HT1080 (cell line): ENCODE measurements at regions not wholly inside any gene's neighbourhood (a gene's known extent, or its start where the extent isn't known, plus 50 kb on each side); places are given as distances from the start of the nearest gene placed in this dataset.

ENCODE experiments used
- DNase-seq: peaks from one replicate; pipeline ENCODE4 v3.0.0-alpha.2; 2015; ENCODE audit warnings: low read depth

DNA sequence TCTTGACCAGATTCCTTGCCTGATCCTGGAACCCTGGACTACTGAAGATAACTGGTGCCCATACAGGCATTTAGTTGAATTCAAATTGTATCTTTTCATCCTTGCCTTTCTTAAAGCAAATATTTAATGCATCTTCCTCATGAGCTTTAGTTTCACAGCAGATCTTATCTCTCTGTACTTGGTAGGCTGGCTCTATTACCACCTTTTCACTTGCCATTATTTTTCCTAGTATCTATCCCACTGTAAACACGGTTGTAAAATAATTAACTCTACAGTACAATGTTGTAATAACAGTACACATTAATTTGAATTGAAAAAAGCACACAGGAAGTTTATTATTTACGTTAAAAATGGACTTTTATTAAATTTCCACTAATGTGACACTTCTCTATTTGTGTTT lies 1286.9 kb downstream of the GRIK2 start:
- no peak for DNase-seq

DNA sequence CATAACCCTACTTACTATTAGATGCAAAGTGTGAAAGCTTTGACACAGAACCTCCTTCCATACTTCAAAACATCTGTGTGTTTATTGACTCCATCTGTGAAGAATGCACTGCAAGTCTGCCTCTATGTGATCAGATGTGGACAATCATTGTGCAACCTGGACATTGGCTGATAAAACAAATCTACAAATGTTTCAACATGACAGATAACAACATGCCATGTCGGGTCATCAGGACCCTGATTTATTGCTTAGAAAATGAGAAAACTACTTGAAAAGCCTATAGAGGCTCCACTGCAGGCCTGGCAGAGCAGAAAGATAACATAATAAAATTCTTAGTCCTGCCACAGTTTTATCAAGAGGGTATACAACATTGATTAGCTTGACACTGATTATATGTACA lies 1286.4 kb downstream of the GRIK2 start:
- no peak for DNase-seq

DNA sequence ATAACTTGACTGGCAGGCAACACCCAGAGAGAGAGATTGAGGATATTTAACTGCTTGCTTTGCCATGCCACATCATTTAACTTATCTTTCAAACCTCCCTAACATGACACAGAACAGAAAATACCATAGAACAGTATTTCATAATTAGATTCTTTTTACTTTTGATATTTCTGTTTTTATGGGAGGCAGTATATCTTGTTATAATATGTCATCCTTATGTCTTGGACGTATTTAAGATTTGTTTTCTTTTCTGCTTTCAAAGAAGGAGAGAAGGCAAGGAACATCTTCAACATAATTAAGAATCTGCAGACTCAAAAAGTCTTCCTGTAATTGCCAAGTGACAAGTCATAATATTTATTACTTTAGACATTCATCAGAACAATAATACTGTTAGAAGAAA lies 1283.7 kb downstream of the GRIK2 start:
- no peak for DNase-seq

DNA sequence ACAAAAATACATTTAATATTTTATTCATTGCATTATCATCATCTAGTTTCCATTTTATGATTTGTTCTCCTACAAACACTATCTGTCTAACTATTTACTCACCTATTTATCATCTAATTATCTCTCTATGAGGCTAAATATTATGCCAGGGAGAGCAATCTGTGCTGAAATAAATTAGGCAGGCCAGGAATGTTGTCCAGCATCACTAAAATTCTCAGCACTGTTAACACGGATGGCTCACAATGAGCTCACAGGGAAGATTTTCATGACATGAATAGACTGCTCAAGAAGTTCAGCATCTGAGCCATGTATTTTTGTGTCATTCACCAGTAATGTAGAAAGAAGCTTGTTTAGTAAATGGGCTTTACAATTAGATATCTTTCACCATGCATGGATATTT lies 1277.2 kb downstream of the GRIK2 start:
- no peak for DNase-seq

DNA sequence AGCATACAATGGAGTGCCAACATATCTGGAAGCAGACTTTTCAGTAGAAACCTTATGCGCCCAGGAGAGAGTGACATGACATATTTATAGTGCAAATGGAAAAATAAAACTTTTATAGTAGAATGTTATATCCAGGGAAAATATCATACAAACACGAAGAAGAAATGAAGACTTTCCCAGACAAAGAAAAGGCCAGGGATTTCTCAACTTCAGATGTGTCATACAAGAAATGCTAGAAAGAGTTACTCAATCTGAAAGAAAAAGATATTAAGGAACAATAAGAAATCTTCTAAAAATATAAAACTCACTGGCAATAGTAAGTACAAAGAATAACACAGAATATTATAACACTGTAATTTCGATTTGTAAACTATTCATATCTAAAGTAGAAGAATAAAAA lies 1269.3 kb downstream of the GRIK2 start:
- no peak for DNase-seq

DNA sequence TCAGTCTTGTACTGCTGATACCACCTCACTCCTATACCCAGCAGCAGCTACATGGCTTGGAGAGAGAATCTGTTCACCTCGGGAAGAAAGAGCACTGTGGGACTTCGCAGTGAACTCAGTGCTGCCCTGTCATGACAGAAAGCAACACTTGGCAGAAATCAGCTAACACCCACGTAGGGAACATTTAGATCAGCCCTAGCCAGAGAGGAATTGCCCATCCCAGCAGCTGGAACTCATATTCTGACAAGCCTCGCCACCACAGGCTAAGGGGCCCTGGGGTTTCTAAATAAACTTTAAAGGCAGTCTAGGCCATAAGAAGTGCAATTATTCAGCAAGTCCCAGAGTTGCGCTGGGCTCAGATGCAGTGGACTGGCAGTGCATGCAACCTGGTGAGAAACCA lies 1266.8 kb downstream of the GRIK2 start:
- no peak for DNase-seq

DNA sequence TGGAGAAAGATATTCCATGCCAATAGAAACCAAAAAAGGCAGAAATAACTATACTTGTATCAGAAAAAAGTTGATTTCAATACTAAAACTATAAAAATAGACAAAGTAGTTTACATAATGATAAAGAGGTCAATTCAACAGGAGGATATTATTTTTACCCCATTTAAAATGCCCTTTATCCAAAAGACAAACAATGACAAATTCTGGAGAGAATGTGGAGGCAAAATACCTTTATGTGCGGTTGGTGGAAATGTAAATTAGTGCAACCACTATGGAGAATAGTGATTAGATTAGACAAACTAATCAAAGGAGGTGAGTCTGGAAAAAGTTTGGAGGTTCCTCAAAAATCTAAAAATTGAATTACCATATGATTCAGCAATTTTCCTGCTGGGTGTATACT lies 1262.3 kb downstream of the GRIK2 start:
- no peak for DNase-seq

DNA sequence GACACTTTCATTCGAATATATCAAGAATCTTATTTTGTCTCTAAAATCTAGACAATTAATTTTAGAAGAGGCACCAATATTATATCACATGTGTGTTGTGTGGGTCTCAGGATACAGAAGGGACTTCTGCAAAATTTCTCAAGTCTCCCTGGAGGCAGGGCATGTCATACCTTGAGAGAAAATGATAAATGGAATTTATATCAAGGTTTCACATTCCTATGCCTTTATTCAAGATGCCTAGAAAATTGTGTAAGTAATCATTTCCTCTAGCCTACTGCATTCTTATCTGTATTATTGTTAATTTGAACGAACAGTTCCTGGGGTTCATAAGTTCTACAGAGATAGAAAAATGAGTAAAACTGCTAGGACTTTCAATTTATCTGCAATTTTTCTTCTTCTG lies 1247.9 kb downstream of the GRIK2 start:
- no peak for DNase-seq

DNA sequence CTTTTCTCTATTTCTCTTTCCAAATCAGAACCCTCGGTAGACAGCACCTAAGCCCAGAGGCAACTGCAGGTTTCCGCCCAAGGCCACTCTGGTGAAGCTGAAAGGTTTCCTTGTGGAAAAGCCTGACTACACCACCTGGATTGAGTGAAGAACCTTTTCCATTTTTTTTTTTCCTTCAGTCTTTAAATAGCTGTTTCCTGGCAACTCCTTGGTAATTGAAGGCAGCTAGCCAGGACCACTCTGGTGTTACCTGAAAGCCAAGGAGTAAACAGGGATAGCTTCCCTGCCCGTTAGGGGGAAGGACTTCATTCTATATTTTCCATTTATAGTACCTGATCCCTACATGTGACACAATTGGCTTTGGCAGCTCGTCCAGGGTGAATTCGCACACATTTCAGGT lies 1238.4 kb downstream of the GRIK2 start:
- no peak for DNase-seq

DNA sequence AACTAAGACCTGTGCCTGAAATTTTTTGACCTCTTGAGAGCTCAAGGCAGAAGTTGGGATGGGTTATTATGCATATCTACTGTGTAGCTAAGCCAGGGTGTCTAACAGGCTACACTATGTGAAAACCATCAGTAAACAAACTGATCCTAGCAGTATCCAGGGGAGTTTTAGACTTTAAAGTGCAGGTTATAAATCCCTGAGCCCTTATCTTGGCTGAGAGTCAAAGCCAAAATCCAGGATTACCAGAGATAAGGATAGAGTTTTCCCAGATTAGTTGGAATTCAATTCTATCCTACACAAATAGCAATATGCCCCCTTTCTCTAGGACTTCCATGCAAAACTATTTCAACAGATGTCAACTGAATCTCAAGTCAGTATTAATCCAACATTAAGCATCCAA lies 1229.7 kb downstream of the GRIK2 start:
- DNase-seq: no peak

DNA sequence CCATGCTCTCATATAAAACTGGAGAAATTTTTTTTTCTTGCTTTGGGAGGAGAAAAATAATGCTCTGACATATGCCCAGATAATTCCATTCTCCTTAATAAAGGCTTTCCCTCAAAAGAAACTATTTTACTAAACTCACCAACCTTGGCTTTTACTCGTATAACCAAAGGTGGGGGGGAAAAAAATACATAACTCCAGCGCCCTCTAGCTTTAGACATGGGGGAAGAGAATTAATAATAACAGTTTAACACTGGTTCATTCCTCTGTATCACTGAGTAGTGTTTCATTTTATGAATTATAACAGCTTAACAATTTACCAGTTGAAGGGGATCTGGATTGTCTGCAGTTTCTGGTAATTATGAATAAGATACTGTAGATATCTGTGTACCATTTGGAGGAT lies 1226.1 kb downstream of the GRIK2 start:
- peak; percentile 25 for DNase-seq

DNA sequence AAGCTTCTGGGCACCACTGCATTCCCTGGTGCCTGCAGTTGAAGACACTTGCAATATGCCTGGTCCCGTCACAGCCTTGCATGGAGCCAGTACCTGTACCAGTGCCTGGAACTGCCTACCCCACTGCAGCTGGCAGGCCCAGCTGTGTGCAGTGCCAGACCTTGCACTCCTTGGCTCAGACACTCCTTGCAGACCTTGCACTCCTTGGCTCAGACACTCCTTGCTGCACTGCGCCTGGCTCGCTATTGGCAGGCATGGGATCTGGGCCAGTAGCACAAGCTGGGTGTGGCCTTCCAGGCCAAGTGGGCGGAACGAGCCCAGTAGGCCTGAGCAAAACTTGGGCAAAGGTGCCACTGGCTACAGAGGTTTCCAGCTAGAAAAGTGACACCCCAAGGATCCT lies 1189.1 kb downstream of the GRIK2 start:
- DNase-seq: no peak

DNA sequence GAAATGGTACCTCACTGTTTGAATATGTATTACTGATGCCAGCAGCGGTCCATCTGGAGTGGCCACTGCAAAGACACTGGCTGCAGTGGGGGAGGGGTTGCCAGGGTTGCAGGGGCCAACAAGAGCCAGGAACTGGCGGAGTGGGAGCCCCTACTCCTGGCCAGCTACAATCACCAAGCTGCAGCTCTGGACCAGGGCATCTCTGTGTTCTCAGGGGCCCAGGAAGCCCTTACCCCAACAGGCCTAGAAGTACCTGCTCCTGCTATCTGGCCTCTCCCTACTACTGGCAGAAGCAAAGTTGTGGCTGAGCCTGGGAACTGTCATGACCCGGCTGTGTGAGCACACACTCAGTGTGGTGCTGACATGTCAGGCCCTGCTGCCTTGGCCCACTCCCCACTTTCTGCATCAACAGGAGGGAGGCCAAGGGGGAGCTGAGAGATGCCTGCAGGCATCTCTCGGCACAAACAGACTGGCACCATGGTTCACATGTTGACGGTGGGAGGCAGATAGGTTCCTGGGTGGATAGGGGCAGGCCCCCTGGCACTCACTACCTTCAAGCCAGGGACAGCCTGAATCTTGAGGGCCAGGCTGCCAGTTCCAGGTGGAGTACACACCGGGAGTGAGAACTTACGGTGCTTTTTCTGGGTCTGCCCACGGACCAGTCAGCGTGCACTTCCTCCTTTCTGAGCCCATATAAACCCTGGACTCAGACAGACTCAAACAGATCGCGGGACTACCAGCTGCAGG lies 1188.0 kb downstream of the GRIK2 start:
- DNase-seq: no peak

DNA sequence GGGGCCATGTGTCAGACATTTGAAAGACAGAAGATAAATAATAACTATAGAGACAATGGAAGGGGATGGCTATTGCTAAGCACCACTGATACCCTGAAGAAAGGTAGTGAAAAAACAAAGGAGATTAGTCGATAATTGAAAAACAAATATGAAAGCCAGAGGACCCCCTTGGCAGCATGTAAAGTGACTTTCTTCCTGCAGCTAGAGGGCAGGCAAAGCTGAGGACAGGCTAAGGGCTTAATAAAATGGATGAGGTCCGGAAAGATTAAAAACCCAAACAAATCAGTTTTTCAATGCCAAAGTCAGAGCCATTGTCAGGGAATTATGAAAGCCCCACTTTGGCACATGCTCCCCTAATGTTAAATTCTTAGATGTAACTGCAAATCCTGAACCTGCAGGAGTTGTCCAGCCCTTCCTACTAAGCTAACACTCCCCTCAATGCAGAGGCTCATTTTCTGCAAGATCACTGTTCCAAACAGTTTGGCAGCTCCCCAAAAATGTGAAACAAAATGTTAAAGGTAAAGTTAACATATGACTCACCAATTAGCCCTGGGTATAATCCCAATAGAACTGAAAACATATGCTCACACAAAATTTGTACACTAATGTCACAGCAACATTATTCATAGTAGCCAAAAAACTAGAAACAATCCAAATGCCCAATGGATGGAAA lies 1177.9 kb downstream of the GRIK2 start:
- DNase-seq: no peak

DNA sequence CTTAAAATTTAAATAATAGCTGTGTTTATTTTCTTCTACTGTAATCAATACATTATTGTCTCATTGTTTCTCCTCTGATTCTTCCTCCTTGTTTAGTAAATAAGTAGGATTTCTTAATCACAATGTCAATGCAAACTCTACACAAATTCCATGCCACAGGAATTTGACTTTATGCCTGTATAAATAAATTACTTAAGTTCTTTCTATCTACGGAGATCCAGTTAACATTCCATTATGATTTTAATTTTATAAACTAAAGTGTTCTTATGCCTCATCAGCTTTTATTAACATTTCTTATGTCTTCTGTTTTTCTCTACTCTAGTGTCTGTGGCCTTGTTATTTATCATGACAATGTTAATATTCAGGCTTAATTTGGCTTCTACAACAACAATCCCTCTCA lies 1169.2 kb downstream of the GRIK2 start:
- no peak for DNase-seq

DNA sequence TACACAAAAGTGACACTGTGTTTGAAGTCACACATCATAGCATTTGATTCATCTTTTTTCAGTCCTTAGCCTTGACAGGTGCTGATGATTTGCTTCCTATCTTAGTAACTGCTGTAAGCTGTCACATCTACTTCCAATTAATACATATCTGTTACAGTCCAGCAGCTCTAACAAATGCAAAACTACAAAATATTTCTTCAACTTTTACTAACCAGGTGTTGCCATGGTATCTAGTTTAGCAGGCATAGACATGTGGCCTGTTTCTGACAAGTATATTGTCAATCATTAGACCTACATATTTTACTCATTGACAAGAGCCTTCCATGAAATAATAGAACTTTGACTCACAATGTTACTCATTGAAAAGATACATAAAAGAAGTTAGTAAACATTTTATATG lies 1159.7 kb downstream of the GRIK2 start:
- DNase-seq: no peak

DNA sequence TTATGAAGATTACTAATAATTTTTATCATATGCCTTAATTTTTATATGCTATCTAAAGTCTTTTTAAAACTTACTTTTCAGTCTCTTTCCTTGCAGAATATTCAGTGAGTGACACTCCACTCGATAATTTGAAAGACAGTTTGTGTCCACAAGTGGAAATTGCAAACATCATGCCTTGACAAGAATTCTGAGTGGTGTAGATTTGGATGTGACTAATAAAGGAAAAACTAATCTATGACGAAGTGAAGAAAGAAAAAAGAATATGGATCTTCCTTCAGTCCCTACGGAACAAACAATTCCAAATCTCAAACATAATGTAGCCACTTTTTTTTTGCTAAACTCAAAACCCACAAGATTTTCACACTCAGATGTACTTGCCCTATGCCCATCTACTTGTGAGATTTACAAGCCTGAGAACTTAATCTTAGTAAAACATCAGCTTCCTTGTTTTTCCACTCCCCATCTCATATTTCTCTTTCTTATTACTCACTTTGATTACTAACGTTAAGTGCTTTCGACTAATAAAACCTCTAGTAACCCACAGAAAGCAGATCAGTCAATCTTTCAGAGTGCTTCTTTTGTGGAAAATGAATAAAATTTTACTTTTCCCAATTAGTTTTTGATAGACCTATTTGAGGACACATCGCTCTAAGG lies 1155.8 kb downstream of the GRIK2 start:
- peak; percentile 19 for DNase-seq

DNA sequence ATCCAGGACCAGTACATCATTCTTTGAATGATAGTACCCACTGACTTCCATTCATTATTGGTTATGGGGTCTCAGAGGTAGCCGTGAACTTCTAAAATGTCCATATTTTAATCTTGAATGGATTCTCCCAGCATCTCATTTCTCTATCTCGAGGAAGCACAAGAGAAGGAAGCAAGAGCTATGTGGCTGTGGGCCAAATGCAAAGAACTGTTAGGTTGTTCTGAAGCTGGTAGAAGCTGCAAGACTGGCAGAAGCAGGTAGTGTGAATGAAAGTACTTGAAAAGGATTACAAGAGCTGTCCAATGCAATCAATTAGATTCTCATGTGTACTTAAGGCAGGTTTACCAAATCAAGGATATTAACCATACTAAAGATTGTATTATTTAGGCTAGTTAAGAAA lies 1131.8 kb downstream of the GRIK2 start:
- no peak for DNase-seq

DNA sequence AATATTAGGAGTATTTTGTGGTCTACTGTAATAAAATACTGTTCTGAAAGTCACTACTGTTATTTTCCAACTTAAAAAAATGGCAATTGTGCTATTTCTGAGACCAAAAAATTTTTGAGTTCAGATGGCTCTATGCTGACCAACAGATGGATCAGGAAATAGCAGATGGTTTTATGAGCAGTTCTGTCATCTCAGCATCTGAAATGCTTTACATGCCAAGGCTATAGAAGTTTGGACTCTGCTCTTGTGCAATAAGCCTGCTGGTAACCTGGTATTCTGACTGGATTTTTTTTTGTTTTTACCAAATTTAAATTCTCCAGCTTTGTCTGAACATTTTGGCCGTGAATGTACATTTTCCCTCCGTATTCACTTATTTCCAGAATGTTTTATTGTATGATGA lies 1127.5 kb downstream of the GRIK2 start:
- no peak for DNase-seq

DNA sequence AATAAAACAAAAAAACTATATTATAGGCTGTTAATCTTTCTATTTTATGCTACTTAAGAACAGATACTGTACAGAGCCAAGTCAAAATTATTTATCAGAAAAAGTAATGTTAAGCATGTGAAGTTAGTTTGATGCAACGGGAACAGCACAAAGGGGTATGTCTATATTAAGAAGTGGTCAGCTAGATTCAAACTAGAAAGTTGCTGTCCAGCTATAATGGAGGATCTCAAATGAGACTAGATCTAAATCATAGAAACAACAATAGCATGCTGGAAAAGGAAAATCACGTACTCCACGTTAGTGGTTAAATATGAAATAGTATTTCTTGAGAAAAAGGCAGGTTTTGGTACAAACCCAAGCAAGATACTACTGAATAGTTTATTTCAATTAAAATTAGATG lies 1124.0 kb downstream of the GRIK2 start:
- DNase-seq: peak; percentile 11

DNA sequence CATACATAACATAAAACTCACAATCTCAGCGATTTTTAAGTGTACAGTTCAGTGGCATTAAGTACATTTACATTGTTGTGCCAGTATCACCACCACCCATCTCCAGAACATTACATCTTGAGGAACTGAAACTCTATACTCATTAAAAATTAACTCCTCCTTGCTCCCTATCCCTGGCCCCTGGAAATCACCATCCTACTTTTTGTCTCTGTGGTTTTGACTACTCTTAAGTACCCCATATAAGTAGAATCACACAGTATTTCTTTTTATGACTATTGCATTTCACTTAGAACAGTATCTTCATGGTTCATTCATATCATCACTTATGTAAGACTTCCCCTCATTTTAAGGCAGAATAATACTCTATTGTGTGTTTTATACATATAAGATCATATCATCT lies 1108.1 kb downstream of the GRIK2 start:
- no peak for DNase-seq

DNA sequence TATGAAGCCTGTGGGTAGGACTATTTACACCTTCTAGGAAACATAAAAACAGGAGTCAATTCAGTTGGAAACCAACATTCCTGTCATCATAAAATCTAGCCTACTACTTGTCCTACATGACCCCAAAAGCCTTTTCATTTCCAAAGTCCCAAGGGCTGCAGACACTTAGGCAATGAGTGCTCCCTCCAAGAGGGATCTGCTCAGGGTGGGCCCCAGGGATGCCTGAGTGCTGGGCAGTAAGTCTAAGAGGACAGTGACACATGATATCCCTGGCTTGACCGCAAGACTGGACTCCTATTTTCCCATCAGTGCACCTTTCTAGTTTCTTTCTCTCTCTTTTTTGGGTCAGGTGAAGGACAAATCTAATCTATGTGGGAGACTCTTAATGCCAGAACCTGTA lies 1101.3 kb downstream of the GRIK2 start:
- DNase-seq: no peak

DNA sequence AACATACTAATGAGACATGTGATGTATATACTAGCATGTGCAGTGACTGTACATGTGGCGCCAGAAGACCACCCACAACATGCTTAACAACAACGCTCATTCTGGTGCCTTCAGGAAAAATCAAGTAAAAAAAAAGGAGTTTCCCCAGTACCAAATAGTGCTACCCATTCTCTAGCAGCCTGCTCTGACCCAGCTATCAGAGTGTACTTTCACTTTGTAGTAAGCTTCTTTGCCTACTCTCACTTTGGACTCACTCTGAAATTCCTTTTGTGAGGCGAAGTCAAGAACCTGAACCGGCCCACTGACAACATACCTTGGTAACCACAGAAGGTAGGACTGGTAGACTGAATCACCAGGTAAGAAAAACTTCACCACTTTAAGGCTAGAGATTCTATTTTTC lies 1100.0 kb downstream of the GRIK2 start:
- DNase-seq: no peak
